H1 (cell line): ENCODE measurements at regions not wholly inside any gene's neighbourhood (a gene's known extent, or its start where the extent isn't known, plus 50 kb on each side); places are given as distances from the start of the nearest gene placed in this dataset.

Experiments
- BACH1 ChIP-seq: IDR thresholded peaks from 2 replicates; pipeline ENCODE4 v1.6.1; 2012; ENCODE audit warnings: low read length, improper control_type of control experiment
- CHD7 ChIP-seq: fragments of 300-600 bp; sonication (generic); IDR thresholded peaks from 2 replicates; pipeline ENCODE4 v1.7.1; 2012; ENCODE audit warnings: low read length, moderate library complexity, mild to moderate bottlenecking, inconsistent platforms; ENCODE audit not compliant: insufficient replicate concordance
- E2F6 ChIP-seq: IDR thresholded peaks from 2 replicates; pipeline ENCODE4 v1.6.1; 2012; ENCODE audit warnings: inconsistent platforms
- FOSL1 ChIP-seq: IDR thresholded peaks from 2 replicates; pipeline ENCODE4 v1.6.1; 2011; ENCODE audit warnings: mild to moderate bottlenecking, low read depth, low read length, moderate library complexity; ENCODE audit not compliant: insufficient read depth
- GABPA ChIP-seq: IDR thresholded peaks from 2 replicates; pipeline ENCODE4 v1.6.1; 2011; ENCODE audit warnings: mild to moderate bottlenecking, low read length, moderate library complexity, borderline replicate concordance; ENCODE audit not compliant: insufficient read depth
- HDAC2 ChIP-seq, 2 experiments: fragments of 300-600 bp in 1 of 2; sonication (generic) in 1 of 2; IDR thresholded peaks; 2 replicates each; pipeline ENCODE4 v1.6.1; 2011 to 2012; ENCODE audit warnings: low read depth in 2 of 2, low read length in 2 of 2, mild to moderate bottlenecking in 2 of 2, moderate library complexity in 2 of 2, borderline replicate concordance in 1 of 2, inconsistent platforms in 1 of 2
- NANOG ChIP-seq: IDR thresholded peaks from 2 replicates; pipeline ENCODE4 v1.6.1; 2011; ENCODE audit warnings: low read length, low read depth, mild to moderate bottlenecking, inconsistent platforms; ENCODE audit not compliant: insufficient read depth, poor library complexity, severe bottlenecking
- SAP30 ChIP-seq: fragments of 300-600 bp; sonication (generic); IDR thresholded peaks from 2 replicates; pipeline ENCODE4 v1.7.1; 2012; ENCODE audit warnings: low read length, moderate library complexity, mild to moderate bottlenecking, inconsistent platforms; ENCODE audit not compliant: insufficient read depth, insufficient replicate concordance
- TF ChIP-seq, protein P1 (sequence below): IDR thresholded peaks from 2 replicates; pipeline ENCODE4 v1.6.1; 2011; ENCODE audit warnings: low read depth, mild to moderate bottlenecking, low read length; ENCODE audit not compliant: insufficient read depth

- TF ChIP-seq CHD7 (no peak), SAP30 (no peak), BACH1 (no peak), NANOG (no peak), GABPA (no peak), HDAC2 (IDR thresholded peaks at IDR 0.05; ENCODE audit: borderline replicate concordance in 1 of 2, low read depth in 2 of 2, low read length in 2 of 2) (no peak), E2F6 (no peak), FOSL1 (no peak)
- TF ChIP-seq, protein P1, sequence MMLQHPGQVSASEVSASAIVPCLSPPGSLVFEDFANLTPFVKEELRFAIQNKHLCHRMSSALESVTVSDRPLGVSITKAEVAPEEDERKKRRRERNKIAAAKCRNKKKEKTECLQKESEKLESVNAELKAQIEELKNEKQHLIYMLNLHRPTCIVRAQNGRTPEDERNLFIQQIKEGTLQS: no peak
These were observed 160.9 kb upstream of the SMIM21 start (continued) for GRCh38 chr18:75588412-75588811.
